Stimulated activated CD4-positive, alpha-beta T cell treated with anti-CD3 and anti-CD28 coated beads, Interleukin-12 subunit alpha, Interleukin-12 subunit beta, amount 100 ng/mL, for 4 hours (primary cell): ENCODE measurements at regions not wholly inside any gene's neighbourhood (a gene's known extent, or its start where the extent isn't known, plus 50 kb on each side); places are given as distances from the start of the nearest gene placed in this dataset.
A peak's percentile ranks its signal among the peaks of the same experiment; 100 is the strongest.
"Not testable (repeated sequence)": the region's sequence is repeated elsewhere in the genome, so short reads cannot be mapped to it uniquely, and the experiment has no call there.

Experiments used
- DNase-seq: peaks from one replicate; pipeline ENCODE4 v3.0.0-alpha.2; 2020

DNA sequence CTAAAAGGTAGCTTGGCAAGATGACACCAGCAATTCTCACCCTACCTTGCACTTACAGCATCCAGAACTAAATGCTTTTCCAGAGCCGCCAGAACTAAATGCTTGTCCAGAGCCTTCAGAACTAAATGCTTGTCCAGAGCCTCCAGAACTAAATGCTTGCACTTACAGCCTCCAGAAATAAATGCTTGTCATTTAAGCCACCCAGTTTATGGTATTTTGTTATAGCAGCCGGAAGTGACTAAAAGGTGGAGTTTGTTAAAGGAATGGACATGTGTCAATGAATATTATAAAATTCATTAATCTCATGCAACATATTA is 133.5 kb downstream of the GPX5 start:
- DNase-seq, result no peak

- DNase-seq, result no peak
Measured at GRCh38 chr6:28661097-28661713, 135.5 kb downstream of the GPX5 start.

GRCh38 chr6:28664870-28665396 is 139.3 kb downstream of the GPX5 start:
- no peak for DNase-seq

DNA sequence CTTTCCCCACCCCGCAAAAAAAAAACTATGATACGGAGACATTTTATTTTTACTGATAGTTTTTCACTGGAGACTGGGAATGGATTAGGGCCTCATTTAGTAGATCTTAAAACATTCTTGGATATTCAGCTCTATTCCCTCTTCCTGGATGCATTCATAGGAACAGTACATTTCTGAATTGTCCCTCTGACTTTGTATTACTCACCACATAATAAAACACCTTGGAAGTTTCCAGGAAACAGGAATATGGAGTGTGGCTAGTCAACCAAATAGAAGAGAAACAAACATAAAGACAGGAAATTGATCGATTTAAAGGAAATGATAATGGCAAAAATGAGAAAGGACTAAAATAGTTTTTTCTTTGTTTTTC is 147.7 kb downstream of the GPX5 start:
- DNase-seq, result no peak

GRCh38 chr6:28673787-28674671 is 148.3 kb downstream of the GPX5 start:
- peak; percentile 53 for DNase-seq

DNA sequence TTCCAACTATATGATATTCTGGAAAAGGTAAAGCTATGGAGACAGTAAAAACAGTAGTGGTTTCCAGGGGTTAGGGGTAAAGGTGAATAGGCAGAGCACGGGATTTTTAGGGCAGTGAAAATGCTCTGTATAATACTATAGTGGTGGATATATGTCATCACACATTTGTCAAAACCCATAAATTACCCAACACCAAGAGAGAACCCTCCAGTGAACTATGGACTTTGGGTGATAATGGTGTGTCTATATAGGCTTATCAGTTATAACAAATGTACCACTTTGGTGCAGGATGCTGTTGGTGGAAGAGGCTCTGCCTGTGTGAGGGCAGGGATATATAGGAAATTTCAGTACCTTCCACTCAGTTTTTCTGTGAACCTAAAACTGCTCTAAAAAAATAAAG is 149.9 kb downstream of the GPX5 start:
- DNase-seq, result no peak

DNA sequence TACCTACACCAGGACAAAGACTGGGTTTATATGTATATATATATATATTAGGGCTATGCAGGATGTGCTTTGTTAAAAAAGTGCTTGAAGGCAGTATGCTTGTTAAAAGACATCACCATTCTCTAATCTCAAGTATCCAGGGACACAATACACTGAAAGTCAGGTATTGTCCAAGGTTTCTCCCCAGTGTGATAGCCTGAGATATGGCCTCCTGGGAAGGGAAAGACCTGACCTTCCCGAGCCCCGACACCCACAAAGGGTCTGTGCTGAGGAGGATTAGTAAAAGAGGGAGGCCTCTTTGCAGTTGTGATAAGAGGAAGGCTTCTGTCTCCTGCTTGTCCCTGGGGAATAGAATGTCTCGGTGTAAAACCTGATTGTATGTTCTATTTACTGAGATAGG is 156.9 kb downstream of the GPX5 start:
- DNase-seq, result no peak

DNA sequence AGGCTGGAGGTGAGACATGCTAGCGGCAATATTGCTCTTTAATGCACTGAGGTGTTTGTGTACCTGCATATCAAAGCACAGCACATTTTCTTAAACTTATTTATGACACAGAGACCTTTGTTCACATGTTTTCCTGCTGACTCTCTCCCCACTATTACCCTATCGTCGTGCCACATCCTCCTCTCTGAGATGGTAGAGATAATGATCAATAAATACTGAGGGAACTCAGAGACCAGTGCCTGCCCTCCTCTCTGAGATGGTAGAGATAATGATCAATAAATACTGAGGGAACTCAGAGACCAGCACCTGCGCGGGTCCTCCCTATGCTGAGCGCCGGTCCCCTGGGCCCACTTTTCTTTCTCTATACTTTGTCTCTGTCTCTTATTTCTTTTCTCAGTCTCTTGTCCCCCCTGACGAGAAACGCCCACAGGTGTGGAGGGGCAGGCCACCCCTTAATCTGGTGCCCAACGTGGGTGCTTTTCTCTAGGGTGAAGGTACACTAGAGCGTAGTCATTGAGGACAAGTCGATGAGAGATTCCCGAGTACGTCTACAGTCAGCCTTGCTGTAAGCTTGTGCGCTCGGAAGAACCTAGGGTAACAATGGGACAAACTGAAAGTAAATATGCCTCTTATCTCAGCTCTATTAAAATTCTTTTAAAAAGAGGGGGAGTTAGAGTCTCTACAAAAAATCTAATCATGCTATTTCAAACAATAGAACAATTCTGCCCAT is 157.4 kb downstream of the GPX5 start:
- not testable (repeated sequence) for DNase-seq

GRCh38 chr6:28683945-28684538 is 158.4 kb downstream of the GPX5 start:
- DNase-seq, result no peak

DNA sequence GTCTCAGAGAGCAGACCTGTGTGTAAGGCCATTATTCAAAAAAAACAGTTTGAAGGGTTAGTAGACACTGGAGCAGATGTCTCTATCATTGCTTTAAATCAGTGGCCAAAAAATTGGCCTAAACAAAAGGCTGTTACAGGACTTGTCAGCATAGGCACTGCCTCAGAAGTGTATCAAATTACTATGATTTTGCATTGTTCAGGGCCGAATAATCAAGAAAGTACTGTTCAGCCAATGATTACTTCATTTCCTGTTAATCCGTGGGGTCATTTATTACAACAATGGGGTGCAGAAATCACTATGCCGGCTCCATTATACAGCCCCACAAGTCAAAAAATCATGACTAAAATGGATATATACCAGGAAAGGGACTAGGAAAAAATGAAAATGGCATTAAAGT is 160.3 kb downstream of the GPX5 start:
- not testable (repeated sequence) for DNase-seq

DNA sequence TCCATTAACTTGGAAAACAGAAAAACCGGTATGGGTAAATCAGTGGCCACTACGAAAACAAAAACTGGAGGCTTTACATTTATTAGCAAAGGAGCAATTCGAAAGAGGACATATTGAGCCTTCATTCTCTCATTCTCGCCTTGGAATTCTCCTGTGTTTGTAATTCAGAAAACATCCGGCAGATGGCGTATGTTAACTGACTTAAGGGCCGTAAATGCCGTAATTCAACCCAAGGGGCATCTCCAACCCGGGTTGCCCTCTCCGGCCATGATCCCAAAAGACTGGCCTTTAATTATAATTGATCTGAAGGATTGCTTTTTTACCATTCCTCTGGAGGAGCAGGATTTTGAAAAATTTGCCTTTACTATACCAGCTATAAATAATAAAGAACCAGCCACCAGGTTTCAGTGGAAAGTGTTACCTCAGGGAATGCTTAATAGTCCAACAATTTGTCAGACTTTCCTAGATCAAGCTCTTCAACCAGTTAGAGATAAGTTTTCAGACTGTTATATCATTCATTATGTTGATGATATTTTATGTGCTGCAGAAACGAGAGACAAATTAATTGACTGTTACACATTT is 160.9 kb downstream of the GPX5 start:
- peak; percentile 13 for DNase-seq

DNA sequence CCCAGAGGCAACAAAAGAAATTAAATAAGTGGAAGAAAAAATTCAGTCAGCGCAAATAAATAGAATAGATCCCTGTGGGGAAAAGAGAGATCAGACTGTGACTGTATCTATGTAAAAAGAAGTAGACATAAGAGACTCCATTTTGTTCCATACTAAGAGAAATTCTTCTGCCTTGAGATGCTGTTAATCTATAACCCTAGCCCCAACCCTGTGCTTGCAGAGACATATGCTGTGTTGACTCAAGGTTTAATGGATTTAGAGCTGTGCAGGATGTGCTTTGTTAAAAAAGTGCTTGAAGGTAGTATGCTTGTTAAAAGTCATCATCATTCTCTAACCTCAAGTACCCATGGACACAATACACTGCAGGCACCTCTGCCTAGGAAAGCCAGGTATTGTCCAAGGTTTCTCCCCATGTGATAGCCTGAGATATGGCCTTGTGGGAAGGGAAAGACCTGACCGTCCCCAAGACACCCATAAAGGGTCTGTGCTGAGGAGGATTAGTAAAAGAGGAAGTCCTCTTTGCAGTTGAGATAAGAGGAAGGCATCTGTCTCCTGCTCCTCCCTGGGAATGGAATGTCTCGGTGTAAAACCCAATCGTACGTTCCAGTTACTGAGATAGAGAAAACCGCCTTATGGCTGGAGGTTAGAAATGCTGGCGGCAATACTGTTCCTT is 161.8 kb downstream of the GPX5 start:
- DNase-seq, result not testable (repeated sequence)

- DNase-seq, result not testable (repeated sequence)
Measured at GRCh38 chr6:28691991-28692390, 166.3 kb downstream of the GPX5 start.

- no peak for DNase-seq
Measured at GRCh38 chr6:28693033-28693750, 167.5 kb downstream of the GPX5 start.

DNA sequence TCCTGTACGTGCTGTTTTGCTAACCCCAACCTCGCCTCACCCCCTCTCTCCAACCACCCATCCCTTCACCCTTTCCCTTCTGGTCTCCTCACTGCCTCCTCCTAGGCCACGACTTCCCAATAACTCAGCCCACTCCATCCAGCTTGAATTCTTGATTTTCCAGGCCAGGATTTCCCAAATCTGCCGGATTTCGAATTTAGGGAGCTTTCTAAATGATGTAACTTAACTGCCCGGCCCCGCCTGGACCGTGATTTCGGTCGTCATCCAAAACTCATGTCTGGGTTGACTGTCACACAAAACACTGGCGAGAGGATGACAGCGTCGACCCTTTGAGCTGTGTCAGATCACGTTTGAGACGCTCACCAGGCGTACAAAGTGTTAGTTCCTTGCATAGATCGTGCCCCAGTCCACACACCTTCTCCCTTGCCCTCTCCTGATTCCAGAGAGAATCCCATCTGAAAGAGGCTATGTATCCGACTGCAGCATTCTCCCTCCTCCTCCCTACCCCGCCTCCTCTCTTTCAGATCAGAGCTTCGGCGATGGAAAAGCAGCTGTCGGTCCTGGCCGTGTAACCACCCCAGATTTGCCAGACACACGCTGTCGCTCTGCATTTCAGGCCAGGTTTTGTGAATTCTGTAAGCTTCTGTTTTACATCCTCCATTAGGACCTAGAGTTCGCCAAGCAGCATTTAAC is 168.2 kb downstream of the GPX5 start:
- DNase-seq, result no peak

DNA sequence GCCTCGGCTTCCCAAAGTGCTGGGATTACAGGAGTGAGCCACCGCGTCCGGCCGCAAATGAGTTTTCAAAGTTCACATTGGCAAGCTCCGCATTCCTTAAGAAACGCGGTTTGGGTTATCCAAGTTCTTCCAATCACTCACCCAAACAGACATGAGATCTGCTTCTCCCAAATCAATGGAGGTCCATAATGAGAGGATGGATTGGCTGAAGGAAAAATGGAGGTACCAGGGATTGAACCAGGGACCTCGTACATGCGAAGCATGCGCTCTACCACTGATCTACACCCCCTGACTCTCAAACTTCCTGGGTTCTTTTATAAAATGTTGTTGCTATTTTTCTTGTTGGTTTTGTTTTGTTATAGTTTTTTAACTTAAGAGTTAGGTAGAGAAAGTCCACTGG is 170.0 kb downstream of the GPX5 start:
- no peak for DNase-seq

DNA sequence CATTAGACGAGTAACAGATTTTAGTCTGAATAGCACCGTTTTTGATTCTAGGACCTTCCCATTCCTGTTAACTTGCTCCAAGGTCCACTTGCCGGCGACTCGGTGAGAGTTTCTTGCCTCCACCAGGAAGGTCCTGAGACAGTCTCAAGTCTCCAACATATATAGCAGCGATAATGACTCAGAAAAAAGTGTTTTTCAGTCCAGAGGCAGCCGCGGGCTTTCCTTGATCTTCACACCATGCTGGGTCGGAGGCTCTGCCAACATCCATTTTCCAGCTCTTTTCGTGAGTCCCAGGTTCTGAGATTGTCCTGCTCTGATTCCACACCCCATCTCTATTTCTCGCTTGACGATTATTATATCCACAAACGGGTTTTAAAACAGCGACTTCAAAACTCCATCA is 170.5 kb downstream of the GPX5 start:
- no peak for DNase-seq

- DNase-seq, result no peak
Measured at GRCh38 chr6:28696682-28697081, 171.0 kb downstream of the GPX5 start.

DNA sequence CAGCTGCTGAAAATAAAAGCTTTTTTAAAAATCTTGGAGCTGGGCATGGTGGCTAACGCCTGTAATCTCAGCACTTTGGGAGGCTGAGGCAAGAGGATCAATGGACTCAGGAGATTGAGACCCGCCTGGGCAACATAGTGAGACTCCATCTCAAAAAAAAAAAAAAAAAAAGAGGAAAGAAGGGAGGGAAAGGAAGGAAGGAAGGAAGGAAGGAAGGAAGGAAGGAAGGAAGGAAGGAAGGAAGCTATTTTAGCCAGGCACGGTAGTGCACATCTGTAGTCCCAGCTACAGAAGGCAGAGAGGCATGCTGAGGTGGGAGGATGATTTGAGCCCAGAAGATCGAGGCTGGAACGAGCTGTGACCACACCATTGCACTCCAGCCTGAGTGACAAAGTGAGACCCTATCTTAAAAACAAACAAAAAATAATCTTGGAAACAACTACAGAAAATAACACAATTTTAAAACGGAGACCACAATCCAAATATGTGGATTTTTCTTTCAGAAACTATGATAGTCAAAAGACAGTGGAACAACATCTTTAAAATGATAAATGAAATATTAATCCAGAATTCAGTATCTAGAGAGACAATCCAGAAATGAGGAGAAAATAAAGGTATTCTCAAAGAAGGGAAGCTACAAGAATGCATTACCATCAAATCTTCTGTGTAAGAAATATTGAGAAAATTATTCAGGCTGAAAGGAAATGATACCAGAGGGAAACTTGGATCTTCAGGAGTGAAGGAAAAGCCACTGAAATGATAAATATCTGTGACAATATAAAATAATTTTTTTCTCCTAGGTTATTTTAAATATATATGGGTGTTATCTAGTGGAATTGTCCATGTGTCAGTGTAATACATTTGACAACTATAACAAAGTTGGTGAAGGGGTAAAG is 182.0 kb downstream of the GPX5 start:
- DNase-seq, result no peak
